ENCODE measurements at regions not wholly inside any gene's neighbourhood (a gene's known extent, or its start where the extent isn't known, plus 50 kb on each side); places are given as distances from the start of the nearest gene placed in this dataset.

DNA sequence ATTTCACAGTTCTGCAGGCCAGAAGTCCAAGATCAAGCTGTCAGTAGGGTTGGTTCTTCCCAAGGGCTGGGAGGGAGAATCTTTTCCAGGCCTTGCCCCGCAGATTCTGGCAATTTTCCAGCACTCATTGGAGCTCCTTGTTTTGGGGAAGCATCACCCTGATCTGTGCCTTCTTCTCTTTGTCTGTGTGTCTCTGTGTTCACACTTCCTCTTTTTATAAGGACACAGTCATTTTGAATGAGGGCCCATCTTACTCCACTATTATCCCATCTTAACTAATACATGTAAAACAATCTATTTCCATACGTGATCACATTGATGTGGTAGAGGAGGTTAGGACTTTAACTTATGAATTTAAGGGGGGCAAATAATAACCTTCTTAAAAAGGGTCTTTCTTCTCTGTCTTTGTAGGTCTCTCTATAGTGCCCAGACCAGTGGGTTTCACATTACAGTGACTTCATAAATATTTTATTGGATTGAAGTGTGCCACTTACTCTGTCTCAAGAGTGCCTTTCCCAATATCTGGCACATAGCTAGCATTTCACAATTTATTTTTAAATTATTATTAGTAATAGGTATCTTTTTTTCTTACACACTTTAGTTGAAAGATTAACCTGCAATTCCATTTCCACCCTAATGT, 68.9 kb upstream of the CBLN2 start:
- no peaks in the 10 kb centered on the region for H3K9me3 ChIP-seq
- H3K36me3 ChIP-seq (ENCODE audit: control insufficient read depth in 2 of 2, extremely low read depth in 1 of 2, insufficient read depth in 1 of 2, low read length in 1 of 2): no peaks in the 10 kb centered on the region
- Mint-ChIP-seq H3K36me3 (no peaks in the 10 kb centered on the region), H3K9me3 (peaks cover 6 to 10% (median 10%) of the 10 kb centered on the region in 3 donors), H3K4me1 (no peaks in the 10 kb centered on the region), H3K27ac (no peak overlapping the region), H3K27me3 (no peaks in the 10 kb centered on the region), H3K4me3 (no peak overlapping the region)
- DNase-seq (no peak), ATAC-seq (replicated peaks in 1 of 4) (no peak)
- ChIA-PET POLR2A (no interaction called here), CTCF (no interaction called here)
- H3K27ac ChIP-seq (ENCODE audit: low read length): no peak overlapping the region
- H3K4me1 ChIP-seq (ENCODE audit: control insufficient read depth in 1 of 2, extremely low read depth in 1 of 2, insufficient read depth in 2 of 2, low read length in 2 of 2): no peaks in the 10 kb centered on the region
- 29% methylated on average over 1 of the region's 2 CpGs for WGBS (ENCODE audit: insufficient coverage)
- no peak overlapping the region for H3K4me3 ChIP-seq (ENCODE audit: control insufficient read depth in 1 of 2, extremely low read depth in 1 of 2, low read length in 1 of 2)
- no peaks in the 10 kb centered on the region for H3K27me3 ChIP-seq (replicated peaks in 1 of 2; ENCODE audit: control insufficient read depth in 2 of 2, extremely low read depth in 1 of 2, insufficient read depth in 2 of 2, low read length in 1 of 2)

GRCh38 chr18:72605376-72605775, 61.2 kb upstream of the CBLN2 start:
- Mint-ChIP-seq H3K27ac (no peak overlapping the region), H3K36me3 (no peaks in the 10 kb centered on the region), H3K27me3 (no peaks in the 10 kb centered on the region), H3K4me3 (no peak overlapping the region), H3K4me1 (no peaks in the 10 kb centered on the region), H3K9me3 (peaks cover 6 to 18% (median 8%) of the 10 kb centered on the region in 3 donors)
- ChIA-PET CTCF (no interaction called here), POLR2A (no interaction called here)
- Histone ChIP-seq H3K9me3 (no peaks in the 10 kb centered on the region), H3K36me3 (ENCODE audit: control insufficient read depth in 2 of 2, extremely low read depth in 1 of 2, insufficient read depth in 1 of 2, low read length in 1 of 2) (no peaks in the 10 kb centered on the region), H3K27ac (ENCODE audit: low read length) (no peak overlapping the region), H3K4me3 (ENCODE audit: control insufficient read depth in 1 of 2, extremely low read depth in 1 of 2, low read length in 1 of 2) (no peak overlapping the region), H3K4me1 (ENCODE audit: control insufficient read depth in 1 of 2, extremely low read depth in 1 of 2, insufficient read depth in 2 of 2, low read length in 2 of 2) (no peaks in the 10 kb centered on the region), H3K27me3 (replicated peaks in 1 of 2; ENCODE audit: control insufficient read depth in 2 of 2, extremely low read depth in 1 of 2, insufficient read depth in 2 of 2, low read length in 1 of 2) (no peaks in the 10 kb centered on the region)
- no CpG with 5 or more reads among the region's 1 CpG for WGBS (ENCODE audit: insufficient coverage)
- no peak for DNase-seq
- ATAC-seq (replicated peaks in 1 of 4): no peak

- Histone ChIP-seq H3K4me1 (ENCODE audit: control insufficient read depth in 1 of 2, extremely low read depth in 1 of 2, insufficient read depth in 2 of 2, low read length in 2 of 2) (no peaks in the 10 kb centered on the region), H3K36me3 (ENCODE audit: control insufficient read depth in 2 of 2, extremely low read depth in 1 of 2, insufficient read depth in 1 of 2, low read length in 1 of 2) (no peaks in the 10 kb centered on the region), H3K27me3 (replicated peaks in 1 of 2; ENCODE audit: control insufficient read depth in 2 of 2, extremely low read depth in 1 of 2, insufficient read depth in 2 of 2, low read length in 1 of 2) (no peaks in the 10 kb centered on the region), H3K9me3 (no peaks in the 10 kb centered on the region), H3K4me3 (ENCODE audit: control insufficient read depth in 1 of 2, extremely low read depth in 1 of 2, low read length in 1 of 2) (no peak overlapping the region), H3K27ac (ENCODE audit: low read length) (no peak overlapping the region)
- peaks cover 5 to 14% (median 6%) of the 10 kb centered on the region in 3 donors for H3K9me3 Mint-ChIP-seq
- POLR2A ChIA-PET: no interaction called here
- no peaks in the 10 kb centered on the region for H3K36me3 Mint-ChIP-seq
- CTCF ChIA-PET: no interaction called here
- DNase-seq (no peak), ATAC-seq (replicated peaks in 1 of 4) (no peak)
- 69% methylated on average over 1 of the region's 6 CpGs for WGBS (ENCODE audit: insufficient coverage)
- no peak overlapping the region for H3K27ac Mint-ChIP-seq
- no peaks in the 10 kb centered on the region for H3K4me1 Mint-ChIP-seq
- no peak overlapping the region for H3K4me3 Mint-ChIP-seq
- no peaks in the 10 kb centered on the region for H3K27me3 Mint-ChIP-seq
Measured at GRCh38 chr18:72601944-72602343, 57.8 kb upstream of the CBLN2 start.

DNA sequence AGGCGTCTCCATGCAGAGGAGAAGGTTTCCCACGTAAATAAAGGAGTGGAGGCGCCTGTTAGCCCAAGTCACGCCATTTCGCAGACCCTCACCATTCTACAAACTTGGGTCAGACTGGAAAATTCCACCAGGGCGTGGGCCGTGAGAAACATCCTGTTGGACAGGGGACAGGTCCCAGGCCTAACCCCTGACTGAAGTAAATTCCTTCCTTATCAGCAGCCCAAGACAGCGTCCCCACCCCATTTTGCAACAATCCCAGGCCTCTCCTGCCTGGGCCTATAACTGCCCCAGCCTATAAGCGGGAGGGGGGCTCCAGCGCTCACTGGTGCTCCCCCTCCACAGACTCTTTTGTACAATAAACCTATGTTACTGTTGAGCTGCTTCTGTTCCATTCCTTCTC, 57.3 kb upstream of the CBLN2 start:
- ATAC-seq (replicated peaks in 1 of 4): no peak
- no peaks in the 10 kb centered on the region for H3K36me3 Mint-ChIP-seq
- peaks cover 5 to 18% (median 10%) of the 10 kb centered on the region in 3 donors for H3K9me3 Mint-ChIP-seq
- no peaks in the 10 kb centered on the region for H3K27me3 Mint-ChIP-seq
- 90% methylated on average over 10 of the region's 10 CpGs for WGBS (ENCODE audit: insufficient coverage)
- no peak for DNase-seq
- no peak overlapping the region for H3K27ac ChIP-seq (ENCODE audit: low read length)
- no peaks in the 10 kb centered on the region for H3K4me1 ChIP-seq (ENCODE audit: control insufficient read depth in 1 of 2, extremely low read depth in 1 of 2, insufficient read depth in 2 of 2, low read length in 2 of 2)
- ChIA-PET CTCF (no interaction called here), POLR2A (no interaction called here)
- no peaks in the 10 kb centered on the region for H3K36me3 ChIP-seq (ENCODE audit: control insufficient read depth in 2 of 2, extremely low read depth in 1 of 2, insufficient read depth in 1 of 2, low read length in 1 of 2)
- no peak overlapping the region for H3K4me3 ChIP-seq (ENCODE audit: control insufficient read depth in 1 of 2, extremely low read depth in 1 of 2, low read length in 1 of 2)
- H3K4me3 Mint-ChIP-seq: no peak overlapping the region
- no peaks in the 10 kb centered on the region for H3K4me1 Mint-ChIP-seq
- H3K9me3 ChIP-seq: no peaks in the 10 kb centered on the region
- H3K27me3 ChIP-seq (replicated peaks in 1 of 2; ENCODE audit: control insufficient read depth in 2 of 2, extremely low read depth in 1 of 2, insufficient read depth in 2 of 2, low read length in 1 of 2): no peaks in the 10 kb centered on the region
- H3K27ac Mint-ChIP-seq: no peak overlapping the region
